Neural crest cell (in vitro differentiated cells): ENCODE measurements at regions not wholly inside any gene's neighbourhood (a gene's known extent, or its start where the extent isn't known, plus 50 kb on each side); places are given as distances from the start of the nearest gene placed in this dataset.

Source experiments
- DNase-seq: peaks from one replicate; pipeline ENCODE4 v3.0.0; 2021; ENCODE audit warnings: low read depth, mixed read lengths, low spot score
- H3K27ac Mint-ChIP-seq: one replicate; pipeline ENCODE4 v1.8.0; 2021; ENCODE audit warnings: mild to moderate bottlenecking, mixed read lengths; ENCODE audit not compliant: unreplicated experiment
- H3K27me3 Mint-ChIP-seq: 2 replicates; pipeline ENCODE4 v1.8.0; 2021; ENCODE audit warnings: low read depth, mild to moderate bottlenecking, mixed read lengths
- H3K36me3 Mint-ChIP-seq: 2 replicates; pipeline ENCODE4 v1.8.0; 2021; ENCODE audit warnings: low read depth, mild to moderate bottlenecking, mixed read lengths
- H3K4me1 Mint-ChIP-seq: 2 replicates; pipeline ENCODE4 v1.8.0; 2021; ENCODE audit warnings: mixed read lengths
- H3K4me3 Mint-ChIP-seq: one replicate; pipeline ENCODE4 v1.8.0; 2021; ENCODE audit warnings: mild to moderate bottlenecking, mixed read lengths
- H3K9me3 Mint-ChIP-seq: 2 replicates; pipeline ENCODE4 v1.8.0; 2021; ENCODE audit warnings: mixed read lengths
- TF ChIP-seq, protein P1 (sequence below): fragments of 200-600 bp; sonication (generic); conservative IDR thresholded peaks from 2 replicates; pipeline ENCODE4 v1.5.0; 2021; ENCODE audit warnings: antibody characterized with exemption, mild to moderate bottlenecking

DNA sequence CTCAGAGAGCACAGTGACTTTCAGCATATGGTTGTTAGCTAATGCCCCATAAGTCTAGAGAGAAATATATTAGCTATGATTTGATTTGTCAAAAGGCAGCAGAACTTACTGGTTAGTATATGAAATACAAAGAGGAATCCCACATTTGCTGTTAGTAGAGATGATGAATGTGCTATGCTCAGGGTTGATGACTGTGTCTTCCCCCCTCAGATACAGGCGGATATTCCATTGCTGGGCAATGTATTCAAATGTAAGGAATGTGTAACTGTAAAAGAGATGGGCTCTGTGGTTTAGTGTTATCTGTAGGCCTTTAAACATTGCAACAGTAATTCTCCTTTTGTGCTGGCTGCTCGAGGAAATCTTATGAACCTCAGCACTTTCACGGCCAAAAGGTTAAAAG lies 528.9 kb upstream of the ARX start:
- TF ChIP-seq, protein P1, sequence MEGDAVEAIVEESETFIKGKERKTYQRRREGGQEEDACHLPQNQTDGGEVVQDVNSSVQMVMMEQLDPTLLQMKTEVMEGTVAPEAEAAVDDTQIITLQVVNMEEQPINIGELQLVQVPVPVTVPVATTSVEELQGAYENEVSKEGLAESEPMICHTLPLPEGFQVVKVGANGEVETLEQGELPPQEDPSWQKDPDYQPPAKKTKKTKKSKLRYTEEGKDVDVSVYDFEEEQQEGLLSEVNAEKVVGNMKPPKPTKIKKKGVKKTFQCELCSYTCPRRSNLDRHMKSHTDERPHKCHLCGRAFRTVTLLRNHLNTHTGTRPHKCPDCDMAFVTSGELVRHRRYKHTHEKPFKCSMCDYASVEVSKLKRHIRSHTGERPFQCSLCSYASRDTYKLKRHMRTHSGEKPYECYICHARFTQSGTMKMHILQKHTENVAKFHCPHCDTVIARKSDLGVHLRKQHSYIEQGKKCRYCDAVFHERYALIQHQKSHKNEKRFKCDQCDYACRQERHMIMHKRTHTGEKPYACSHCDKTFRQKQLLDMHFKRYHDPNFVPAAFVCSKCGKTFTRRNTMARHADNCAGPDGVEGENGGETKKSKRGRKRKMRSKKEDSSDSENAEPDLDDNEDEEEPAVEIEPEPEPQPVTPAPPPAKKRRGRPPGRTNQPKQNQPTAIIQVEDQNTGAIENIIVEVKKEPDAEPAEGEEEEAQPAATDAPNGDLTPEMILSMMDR: no peak
- H3K27me3 Mint-ChIP-seq: peaks cover 3% of the 10 kb centered on the region
- DNase-seq: no peak
- no peaks in the 10 kb centered on the region for H3K4me1 Mint-ChIP-seq
- H3K9me3 Mint-ChIP-seq: peaks cover 16% of the 10 kb centered on the region
- no peaks in the 10 kb centered on the region for H3K36me3 Mint-ChIP-seq
- H3K4me3 Mint-ChIP-seq: no peak overlapping the region
- no peak overlapping the region for H3K27ac Mint-ChIP-seq

DNA sequence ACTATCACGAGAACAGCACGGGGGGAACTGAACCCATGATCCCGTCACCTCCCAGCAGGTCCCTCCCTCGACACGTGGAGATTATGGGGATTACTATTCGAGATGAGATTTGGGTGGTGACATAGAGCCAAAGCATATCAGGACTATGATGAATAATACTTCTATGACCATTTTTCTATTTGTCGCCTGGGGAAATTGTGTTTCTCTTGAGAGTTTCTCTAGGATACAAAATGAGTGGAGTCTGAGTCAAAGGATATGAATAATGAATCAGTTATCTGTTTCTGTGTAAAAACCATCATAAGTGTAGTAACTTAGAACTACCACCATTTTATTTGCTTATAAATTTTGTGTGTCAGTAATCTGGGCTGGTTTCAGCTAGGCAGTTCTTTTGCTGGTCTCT lies 533.0 kb upstream of the ARX start:
- TF ChIP-seq, protein P1: no peak
- DNase-seq: no peak
- Mint-ChIP-seq H3K4me3 (no peak overlapping the region), H3K27me3 (peaks cover 3% of the 10 kb centered on the region), H3K27ac (no peak overlapping the region), H3K9me3 (peaks cover 6% of the 10 kb centered on the region), H3K36me3 (no peaks in the 10 kb centered on the region), H3K4me1 (no peaks in the 10 kb centered on the region)

DNA sequence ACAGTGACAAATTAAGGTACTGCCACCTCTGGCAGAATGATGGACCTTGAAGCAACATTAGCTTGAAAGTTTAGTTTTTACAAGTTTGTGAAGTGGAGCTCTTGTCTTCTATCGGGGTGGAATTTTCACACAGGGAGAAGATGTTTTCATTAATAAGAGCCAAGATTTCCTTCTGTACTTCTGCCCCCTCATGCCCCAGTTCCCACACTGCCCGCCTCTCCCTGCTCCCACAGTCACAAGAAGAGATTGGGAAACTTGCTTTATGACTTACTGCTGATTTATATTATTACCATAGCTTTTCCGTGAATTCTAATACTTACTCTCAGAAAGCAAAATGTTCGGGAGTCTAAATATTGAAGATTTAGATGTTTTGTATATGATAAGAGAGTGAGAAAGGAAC lies 539.8 kb upstream of the ARX start:
- TF ChIP-seq, protein P1: no peak
- no peak overlapping the region for H3K4me3 Mint-ChIP-seq
- H3K27me3 Mint-ChIP-seq: no peaks in the 10 kb centered on the region
- H3K4me1 Mint-ChIP-seq: no peaks in the 10 kb centered on the region
- no peaks in the 10 kb centered on the region for H3K36me3 Mint-ChIP-seq
- peaks cover 5% of the 10 kb centered on the region for H3K9me3 Mint-ChIP-seq
- H3K27ac Mint-ChIP-seq: no peak overlapping the region
- no peak for DNase-seq

DNA sequence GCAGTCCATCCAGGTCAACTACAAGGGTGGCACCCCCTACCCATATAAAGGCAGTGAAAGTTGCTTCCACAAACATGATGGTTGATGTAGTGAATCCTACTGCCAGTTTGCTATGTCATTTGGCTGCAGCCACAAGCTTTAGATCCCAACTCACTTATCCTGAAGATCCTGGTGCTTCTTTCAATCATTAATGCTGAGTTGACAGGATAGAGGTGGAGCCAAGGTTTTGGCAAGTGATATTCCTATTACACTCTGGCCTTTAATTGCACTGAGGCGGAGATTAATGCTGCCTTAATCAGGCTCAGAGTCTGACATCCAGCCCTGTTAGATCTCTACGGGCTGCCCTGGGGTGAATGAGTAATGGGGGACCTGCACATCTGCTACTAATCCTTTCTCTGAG lies 542.4 kb upstream of the ARX start:
- no peaks in the 10 kb centered on the region for H3K4me1 Mint-ChIP-seq
- H3K27me3 Mint-ChIP-seq: no peaks in the 10 kb centered on the region
- H3K9me3 Mint-ChIP-seq: peaks cover 12% of the 10 kb centered on the region

DNA sequence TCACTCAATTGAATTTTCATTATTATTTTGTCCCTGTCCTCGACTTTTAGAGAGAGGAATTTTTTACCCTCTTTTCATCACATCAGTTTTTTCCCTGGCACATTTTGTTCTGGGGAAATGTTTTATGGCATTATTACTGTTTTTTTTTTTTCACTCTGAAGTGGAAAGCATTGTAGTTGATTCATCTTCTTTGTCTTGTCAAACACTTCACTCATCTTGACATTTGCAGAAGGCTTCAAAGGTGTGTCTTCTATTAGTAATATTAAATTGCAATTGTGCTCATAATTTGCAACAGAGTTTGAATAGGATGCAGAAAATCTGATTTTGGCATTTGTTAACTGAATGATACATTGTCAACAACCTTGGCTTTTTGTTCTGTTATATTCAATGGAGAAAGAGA lies 545.4 kb upstream of the ARX start:
- TF ChIP-seq, protein P1: no peak
- Mint-ChIP-seq H3K36me3 (no peaks in the 10 kb centered on the region), H3K4me1 (no peaks in the 10 kb centered on the region)

More for the DNA sequence above, 542.4 kb upstream of the ARX start:
- H3K36me3 Mint-ChIP-seq: no peaks in the 10 kb centered on the region
- H3K27ac Mint-ChIP-seq: no peak overlapping the region
- no peak for DNase-seq
- H3K4me3 Mint-ChIP-seq: no peak overlapping the region
- TF ChIP-seq, protein P1: no peak

DNA sequence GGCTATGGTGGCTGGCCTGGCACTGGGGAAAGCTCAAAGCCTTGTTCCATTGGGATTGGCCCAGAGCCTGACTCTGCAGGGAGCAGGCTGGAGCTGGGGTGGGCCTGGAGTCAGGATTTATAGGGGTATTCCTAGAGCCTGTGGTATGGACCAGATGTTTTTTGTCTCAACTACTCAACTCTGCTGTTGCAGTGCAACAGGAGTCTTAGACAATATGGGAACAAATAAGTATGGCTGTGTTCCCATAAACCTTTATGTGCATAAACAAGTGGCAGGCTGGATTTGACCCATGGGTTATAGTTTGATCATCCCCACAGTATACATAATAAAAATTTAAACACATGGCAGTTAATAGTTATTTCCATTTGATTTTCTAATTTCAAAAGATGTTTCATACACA lies 557.9 kb upstream of the ARX start:
- Mint-ChIP-seq H3K9me3 (peaks cover 21% of the 10 kb centered on the region), H3K4me1 (no peaks in the 10 kb centered on the region), H3K4me3 (no peak overlapping the region), H3K36me3 (no peaks in the 10 kb centered on the region), H3K27ac (no peak overlapping the region), H3K27me3 (no peaks in the 10 kb centered on the region)
- TF ChIP-seq, protein P1: no peak
- no peak for DNase-seq

More for the DNA sequence above, 545.4 kb upstream of the ARX start:
- Mint-ChIP-seq H3K27me3 (no peaks in the 10 kb centered on the region), H3K9me3 (peaks cover 19% of the 10 kb centered on the region), H3K27ac (no peak overlapping the region), H3K4me3 (no peak overlapping the region)
- no peak for DNase-seq
